Body of pancreas (tissue), 4 donors: ENCODE measurements at regions not wholly inside any gene's neighbourhood (a gene's known extent, or its start where the extent isn't known, plus 50 kb on each side); places are given as distances from the start of the nearest gene placed in this dataset.

Experiments used
- ATAC-seq: fragments of 150-250 bp; one replicate; pipeline ENCODE4 v1.9.1; 2016
- DNase-seq, 4 donors: peaks; one replicate each; pipeline ENCODE4 v3.0.0-alpha.2; 2019
- H3K27ac ChIP-seq, 4 donors: fragments of 200-600 bp; sonication (generic); 1 replicate in 3 of 4; 2 replicates in 1 of 4; pipeline versions ENCODE4 v1.5.1 to v1.6.1; 2016 to 2019; ENCODE audit warnings: mild to moderate bottlenecking in 1 of 4, mixed read lengths in 1 of 4, moderate library complexity in 1 of 4
- H3K27me3 ChIP-seq, 2 donors: fragments of 200-600 bp; sonication (generic); one replicate each; pipeline ENCODE4 v1.6.0; 2016; ENCODE audit warnings: mild to moderate bottlenecking in 1 of 2
- H3K36me3 ChIP-seq, 2 donors: fragments of 200-600 bp; sonication (generic); replicated peaks in 1 of 2; 2 replicates each; pipeline ENCODE4 v1.5.1; 2016; ENCODE audit warnings: low read depth in 2 of 2; ENCODE audit not compliant: insufficient read depth in 1 of 2
- H3K4me1 ChIP-seq: fragments of 200-600 bp; sonication (generic); one replicate; pipeline ENCODE4 v1.6.0; 2016
- H3K4me3 ChIP-seq, 2 donors: fragments of 200-600 bp; sonication (generic); 1 replicate in 1 of 2; 2 replicates in 1 of 2; pipeline ENCODE4 v1.5.1; 2016 to 2019
- H3K9me3 ChIP-seq, 3 donors: fragments of 200-600 bp; sonication (generic); 1 replicate in 2 of 3; 2 replicates in 1 of 3; pipeline ENCODE4 v1.5.1; 2016
- CTCF ChIP-seq, 7 experiments: fragments of 450-650 bp in 4 of 7; fragments of 200-600 bp in 3 of 7; sonication (generic) in 3 of 7; IDR thresholded peaks; one replicate each; pipeline ENCODE4 v1.5.1; 2016 to 2019; ENCODE audit warnings: antibody characterized with exemption in 7 of 7
- POLR2A ChIP-seq, 3 donors: fragments of 450-650 bp; IDR thresholded peaks; one replicate each; pipeline ENCODE4 v1.6.1; 2016; ENCODE audit warnings: antibody characterized with exemption in 3 of 3, mild to moderate bottlenecking in 2 of 3
- WGBS, 2 donors: methylation state at CpG; one replicate each; pipeline ENCODE4 v1.1.5; 2017; 5-methylcytosine and 5-hydroxymethylcytosine counted together
- intact Hi-C: fragments of 100-400 bp; cut with DNase I; formaldehyde crosslinking; loops from one replicate; pipeline ENCODE4 v1.15.1; 2023

DNA sequence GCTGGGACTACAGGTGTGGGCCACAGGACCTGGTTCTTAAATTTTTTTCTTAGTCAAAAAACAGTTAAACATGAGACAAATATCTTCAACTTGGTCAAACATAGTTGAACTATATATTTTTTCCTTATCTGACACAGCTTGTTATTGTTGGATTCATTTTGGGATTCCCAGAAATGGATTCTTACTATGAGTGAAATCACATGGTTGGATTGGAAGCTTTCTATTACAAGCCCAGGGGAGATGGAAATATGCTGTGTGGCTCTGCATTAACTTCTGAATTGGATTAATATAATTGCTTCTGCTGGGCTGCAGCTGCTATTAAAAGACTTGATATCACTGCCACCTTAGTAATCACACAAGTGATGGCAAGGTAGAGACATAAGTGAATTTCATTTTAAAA, 126.4 kb upstream of the DUSP22 start:
- no peak for ATAC-seq
- DNase-seq: no peak
- Histone ChIP-seq H3K4me3 (no peak overlapping the region), H3K27me3 (no peaks in the 10 kb centered on the region), H3K4me1 (no peaks in the 10 kb centered on the region), H3K9me3 (no peaks in the 10 kb centered on the region), H3K27ac (no peak overlapping the region), H3K36me3 (no peaks in the 10 kb centered on the region)
- TF ChIP-seq CTCF (IDR thresholded peaks at IDR 0.05): no peak
- no peak for TF ChIP-seq POLR2A (IDR thresholded peaks at IDR 0.05)
- intact Hi-C loops: no loop called here

DNA sequence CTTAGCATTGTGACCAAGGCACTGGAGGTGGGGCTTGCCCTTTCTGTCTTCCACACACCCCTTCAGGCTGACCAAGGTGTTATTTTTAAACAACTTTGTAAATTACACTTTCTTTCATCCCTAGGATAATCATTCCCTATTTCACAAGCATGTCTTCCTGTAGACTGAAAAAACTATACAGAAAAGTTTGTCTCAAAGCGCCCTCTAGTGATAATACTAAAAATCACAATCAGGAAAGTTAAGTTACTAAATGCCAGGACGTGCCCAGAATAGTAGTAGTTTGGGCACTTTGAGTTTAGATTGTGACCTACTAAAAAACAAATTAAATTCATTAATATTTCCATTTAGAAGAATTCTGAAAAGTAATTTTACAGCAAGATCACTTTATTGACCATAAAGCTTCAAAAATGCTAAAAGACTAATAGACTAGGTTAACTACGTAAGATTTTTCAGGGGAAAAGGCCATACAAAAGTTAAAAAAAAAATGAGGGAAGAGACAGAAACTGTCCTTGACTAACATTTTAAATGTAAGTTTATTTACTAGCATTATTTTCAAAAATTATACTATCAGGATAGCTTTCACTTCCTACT, 123.3 kb upstream of the DUSP22 start:
- intact Hi-C loops: no loop called here
- TF ChIP-seq POLR2A (IDR thresholded peaks at IDR 0.05): no peak
- peak; percentile 25 to 68 (median 52) for TF ChIP-seq CTCF (IDR thresholded peaks at IDR 0.05)
- Histone ChIP-seq H3K4me1 (no peaks in the 10 kb centered on the region), H3K27ac (no peak overlapping the region), H3K36me3 (no peaks in the 10 kb centered on the region), H3K27me3 (no peaks in the 10 kb centered on the region), H3K4me3 (no peak overlapping the region), H3K9me3 (no peaks in the 10 kb centered on the region)
- ATAC-seq: no peak
- WGBS, 2 donors: 28 to 29% methylated on average over 3 of the region's 3 CpGs
- DNase-seq: no peak

GRCh38 chr6:174036-174435, 118.3 kb upstream of the DUSP22 start:
- no peaks in the 10 kb centered on the region for H3K4me1 ChIP-seq
- no peak for ATAC-seq
- 50 to 57% methylated on average over 1 of the region's 1 CpG for WGBS, 2 donors

GRCh38 chr6:175680-176079, 116.6 kb upstream of the DUSP22 start:
- Histone ChIP-seq H3K27me3 (no peaks in the 10 kb centered on the region), H3K27ac (no peak overlapping the region), H3K4me3 (no peak overlapping the region), H3K36me3 (no peaks in the 10 kb centered on the region), H3K9me3 (no peaks in the 10 kb centered on the region), H3K4me1 (no peaks in the 10 kb centered on the region)
- TF ChIP-seq CTCF (IDR thresholded peaks at IDR 0.05): no peak
- no peak for TF ChIP-seq POLR2A (IDR thresholded peaks at IDR 0.05)
- ATAC-seq: no peak
- 66 to 77% methylated on average over 2 of the region's 2 CpGs for WGBS, 2 donors
- intact Hi-C loops: no loop called here
- DNase-seq: no peak

More at GRCh38 chr6:174036-174435, 118.3 kb upstream of the DUSP22 start:
- Histone ChIP-seq H3K4me3 (no peak overlapping the region), H3K36me3 (no peaks in the 10 kb centered on the region), H3K9me3 (no peaks in the 10 kb centered on the region), H3K27ac (no peak overlapping the region), H3K27me3 (no peaks in the 10 kb centered on the region)
- intact Hi-C loops: no loop called here
- TF ChIP-seq POLR2A (IDR thresholded peaks at IDR 0.05) (no peak), CTCF (IDR thresholded peaks at IDR 0.05) (no peak)
- no peak for DNase-seq

- Histone ChIP-seq H3K36me3 (no peaks in the 10 kb centered on the region), H3K4me3 (no peak overlapping the region), H3K27me3 (no peaks in the 10 kb centered on the region), H3K9me3 (no peaks in the 10 kb centered on the region), H3K4me1 (no peaks in the 10 kb centered on the region), H3K27ac (no peak overlapping the region)
- DNase-seq (no peak), ATAC-seq (no peak)
- intact Hi-C loops: no loop called here
- WGBS, 2 donors: 62 to 69% methylated on average over 7 of the region's 7 CpGs
- TF ChIP-seq CTCF (IDR thresholded peaks at IDR 0.05): no peak
- TF ChIP-seq POLR2A (IDR thresholded peaks at IDR 0.05): no peak
Observed at GRCh38 chr6:176766-177165, 115.5 kb upstream of the DUSP22 start.
